Peyer's patch (tissue), 4 donors: ENCODE measurements at regions not wholly inside any gene's neighbourhood (a gene's known extent, or its start where the extent isn't known, plus 50 kb on each side); places are given as distances from the start of the nearest gene placed in this dataset.

Experiments used
- DNase-seq, 3 donors: peaks; one replicate each; pipeline ENCODE4 v3.0.0-alpha.2; 2017 to 2019
- H3K27ac ChIP-seq, 4 donors: fragments of 200-600 bp; sonication (generic); one replicate each; pipeline ENCODE4 v1.5.1; 2016 to 2019
- H3K27me3 ChIP-seq, 2 donors: fragments of 200-600 bp; sonication (generic); one replicate each; pipeline ENCODE4 v1.5.1; 2019
- H3K36me3 ChIP-seq, 3 donors: fragments of 200-600 bp; sonication (generic); one replicate each; pipeline ENCODE4 v1.5.1; 2016 to 2019
- H3K4me1 ChIP-seq, 4 donors: fragments of 200-600 bp; sonication (generic); one replicate each; pipeline ENCODE4 v1.5.1; 2016 to 2019
- H3K4me3 ChIP-seq, 4 donors: fragments of 200-600 bp; sonication (generic); 1 replicate in 3 of 4; 2 replicates in 1 of 4; pipeline ENCODE4 v1.5.1; 2016 to 2019; ENCODE audit warnings: mild to moderate bottlenecking in 1 of 4
- H3K9me3 ChIP-seq, 4 donors: fragments of 200-600 bp; sonication (generic); one replicate each; pipeline ENCODE4 v1.5.1; 2016 to 2019; ENCODE audit warnings: mild to moderate bottlenecking in 1 of 4
- CTCF ChIP-seq, 6 experiments: fragments of 450-650 bp in 4 of 6; fragments of 200-600 bp in 2 of 6; sonication (generic) in 1 of 6; IDR thresholded peaks; one replicate each; pipeline ENCODE4 v1.5.1; 2017 to 2019; ENCODE audit warnings: antibody characterized with exemption in 6 of 6, mild to moderate bottlenecking in 3 of 6, moderate library complexity in 1 of 6
- POLR2A ChIP-seq, 2 donors: fragments of 450-650 bp; IDR thresholded peaks; one replicate each; pipeline ENCODE4 v1.5.1; 2017; ENCODE audit warnings: antibody characterized with exemption in 2 of 2, mild to moderate bottlenecking in 2 of 2, moderate library complexity in 2 of 2

- H3K27ac ChIP-seq: no peak overlapping the region
- no peak for DNase-seq
- no peaks in the 10 kb centered on the region for H3K27me3 ChIP-seq
- H3K9me3 ChIP-seq: no peaks in the 10 kb centered on the region
- no peaks in the 10 kb centered on the region for H3K4me1 ChIP-seq
- no peaks in the 10 kb centered on the region for H3K36me3 ChIP-seq
- no peak overlapping the region for H3K4me3 ChIP-seq
- no peak for TF ChIP-seq CTCF (IDR thresholded peaks at IDR 0.05)
- TF ChIP-seq POLR2A (IDR thresholded peaks at IDR 0.05): no peak
Observed at GRCh38 chr6:125354649-125355048, 52.9 kb upstream of the HDDC2 start.

DNA sequence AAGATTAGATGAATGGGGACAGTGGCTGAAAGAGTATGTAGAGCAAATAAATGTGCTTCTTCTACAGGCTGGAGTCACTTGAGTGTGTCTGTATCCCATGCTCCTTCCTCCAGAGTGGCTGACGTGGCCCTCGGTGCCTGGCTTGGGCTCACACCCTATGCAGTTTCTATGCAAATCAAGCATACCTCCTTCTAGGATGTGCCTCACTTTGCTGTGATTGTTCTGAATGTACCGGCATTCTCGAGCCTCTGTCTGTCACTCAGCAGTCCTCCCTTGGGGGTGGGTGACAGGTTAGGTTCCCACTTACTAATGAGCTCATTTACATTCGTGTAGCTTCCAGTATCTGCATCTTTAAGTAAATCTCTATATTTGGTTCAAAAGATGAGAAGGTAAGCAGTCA lies 55.1 kb upstream of the HDDC2 start:
- Histone ChIP-seq H3K36me3 (no peaks in the 10 kb centered on the region), H3K4me3 (no peak overlapping the region), H3K9me3 (no peaks in the 10 kb centered on the region), H3K27me3 (no peaks in the 10 kb centered on the region), H3K4me1 (no peaks in the 10 kb centered on the region), H3K27ac (peak overlapping the region in 1 of 4 donors; percentile 4)
- TF ChIP-seq POLR2A (IDR thresholded peaks at IDR 0.05) (no peak), CTCF (IDR thresholded peaks at IDR 0.05) (no peak)
- no peak for DNase-seq

DNA sequence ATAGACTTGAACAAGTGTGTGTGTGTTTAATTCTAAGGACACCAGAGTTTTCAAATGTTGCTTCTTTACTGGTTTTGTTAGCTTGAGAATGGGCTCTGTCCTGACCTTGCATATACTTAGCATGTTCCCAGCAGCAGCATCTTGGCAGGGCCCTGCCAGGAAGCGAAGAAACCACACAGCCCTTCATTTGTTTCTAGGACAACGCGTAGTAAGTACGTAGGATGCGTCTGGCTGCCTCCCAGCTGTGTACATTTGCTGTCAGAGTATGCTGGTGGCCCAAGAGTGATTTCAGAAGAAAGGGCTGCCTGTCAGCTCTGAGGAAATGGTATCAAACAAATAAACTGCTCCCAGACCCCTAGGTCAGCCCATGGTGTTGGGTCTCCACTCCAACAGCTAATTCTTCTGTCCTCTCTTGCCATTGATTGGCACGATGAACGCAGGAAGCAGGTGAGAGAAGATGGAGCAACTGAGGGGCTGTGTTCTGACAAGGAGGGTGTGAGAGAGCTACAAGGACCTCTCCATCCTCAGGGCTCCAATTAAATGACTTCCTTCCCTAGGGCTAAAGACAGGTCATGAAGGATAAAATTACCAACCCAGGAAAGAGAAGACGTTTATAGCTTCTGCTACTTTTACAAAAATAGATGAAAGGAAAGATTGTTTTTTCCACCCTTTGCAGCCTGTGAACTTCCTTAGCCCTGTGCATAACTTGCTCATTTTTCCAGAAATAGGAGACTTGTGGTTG lies 55.9 kb upstream of the HDDC2 start:
- peak overlapping the region in 1 of 4 donors; percentile 4 for H3K27ac ChIP-seq
- no peaks in the 10 kb centered on the region for H3K36me3 ChIP-seq
- H3K27me3 ChIP-seq: no peaks in the 10 kb centered on the region
- no peak overlapping the region for H3K4me3 ChIP-seq
- H3K9me3 ChIP-seq: no peaks in the 10 kb centered on the region
- DNase-seq: peak in 1 of 3 donors; percentile 48
- H3K4me1 ChIP-seq: no peaks in the 10 kb centered on the region
- no peak for TF ChIP-seq POLR2A (IDR thresholded peaks at IDR 0.05)
- TF ChIP-seq CTCF (IDR thresholded peaks at IDR 0.05): no peak

DNA sequence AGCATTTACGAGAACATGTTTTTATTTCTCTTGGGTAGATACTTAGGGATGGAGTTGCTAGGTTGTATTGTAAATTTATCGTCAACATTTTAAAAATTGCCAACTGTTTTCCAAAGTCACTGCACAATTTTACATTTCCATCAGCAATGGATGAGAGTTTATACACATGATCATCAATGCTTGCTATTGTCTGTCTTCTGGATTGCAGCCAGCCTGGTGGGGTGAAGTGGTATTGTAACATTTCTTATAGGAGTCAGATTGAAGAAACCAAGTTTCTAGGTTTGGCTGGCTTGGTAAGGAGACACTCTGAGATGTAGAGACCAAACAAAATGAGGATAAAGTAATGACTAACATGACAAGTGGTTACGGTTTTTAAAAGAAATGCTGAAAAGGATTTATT lies 57.1 kb upstream of the HDDC2 start:
- Histone ChIP-seq H3K27me3 (no peaks in the 10 kb centered on the region), H3K4me3 (no peak overlapping the region), H3K4me1 (peaks cover 0 to 8% (median 0%) of the 10 kb centered on the region in 4 donors), H3K27ac (no peak overlapping the region), H3K9me3 (no peaks in the 10 kb centered on the region), H3K36me3 (no peaks in the 10 kb centered on the region)
- DNase-seq: no peak
- TF ChIP-seq POLR2A (IDR thresholded peaks at IDR 0.05) (no peak), CTCF (IDR thresholded peaks at IDR 0.05) (no peak)

GRCh38 chr6:125361868-125362267 lies 60.1 kb upstream of the HDDC2 start:
- no peaks in the 10 kb centered on the region for H3K27me3 ChIP-seq
- no peak overlapping the region for H3K27ac ChIP-seq
- peaks cover 0 to 8% (median 0%) of the 10 kb centered on the region in 4 donors for H3K4me1 ChIP-seq
- no peak overlapping the region for H3K4me3 ChIP-seq
- H3K36me3 ChIP-seq: no peaks in the 10 kb centered on the region
- TF ChIP-seq CTCF (IDR thresholded peaks at IDR 0.05) (no peak), POLR2A (IDR thresholded peaks at IDR 0.05) (no peak)
- no peaks in the 10 kb centered on the region for H3K9me3 ChIP-seq
- DNase-seq: no peak
